ENCODE measurements at regions not wholly inside any gene's neighbourhood (a gene's known extent, or its start where the extent isn't known, plus 50 kb on each side); places are given as distances from the start of the nearest gene placed in this dataset.
"Not testable (repeated sequence)": the region's sequence is repeated elsewhere in the genome, so short reads cannot be mapped to it uniquely, and the experiment has no call there.

DNA sequence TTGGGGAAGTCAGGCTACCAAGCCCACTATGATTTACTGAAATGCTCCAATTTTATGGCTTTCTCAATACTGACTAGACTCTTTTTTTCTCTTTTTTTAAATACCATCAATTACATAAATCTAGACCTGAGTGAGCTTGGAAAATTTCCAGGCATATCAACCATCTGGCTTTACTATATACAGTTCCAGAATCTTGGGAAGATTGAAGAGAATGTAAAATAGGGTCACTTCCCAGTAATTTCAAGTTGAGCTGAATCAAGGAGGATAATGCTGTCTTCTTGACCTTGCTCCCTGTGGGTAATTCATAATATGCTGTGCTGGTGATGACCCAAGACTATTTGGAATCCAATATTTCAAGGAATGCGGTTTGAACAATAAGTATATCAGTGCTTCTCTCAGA is 108.1 kb downstream of the MAP3K21 start:
- DNase-seq = no peak

DNA sequence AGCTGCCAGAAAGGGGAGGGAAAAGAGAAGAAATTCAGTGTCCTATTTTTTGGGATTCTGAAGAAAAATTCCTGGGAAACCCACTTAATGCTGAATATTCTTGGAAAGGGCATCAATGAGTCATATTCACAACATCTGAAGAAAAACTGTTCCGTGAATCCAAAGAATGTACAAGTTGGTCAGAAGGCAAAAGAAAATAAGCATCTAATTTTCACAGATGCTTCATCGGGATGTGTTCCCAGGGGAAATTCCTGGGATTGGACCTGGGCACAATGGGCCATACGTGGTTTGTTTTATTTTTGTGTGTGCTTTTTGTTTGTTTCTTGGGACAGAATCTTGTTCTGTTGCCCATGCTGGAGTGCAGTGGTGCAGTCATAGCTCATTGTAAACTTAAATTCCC is 112.2 kb downstream of the MAP3K21 start:
- no peak for DNase-seq

DNA sequence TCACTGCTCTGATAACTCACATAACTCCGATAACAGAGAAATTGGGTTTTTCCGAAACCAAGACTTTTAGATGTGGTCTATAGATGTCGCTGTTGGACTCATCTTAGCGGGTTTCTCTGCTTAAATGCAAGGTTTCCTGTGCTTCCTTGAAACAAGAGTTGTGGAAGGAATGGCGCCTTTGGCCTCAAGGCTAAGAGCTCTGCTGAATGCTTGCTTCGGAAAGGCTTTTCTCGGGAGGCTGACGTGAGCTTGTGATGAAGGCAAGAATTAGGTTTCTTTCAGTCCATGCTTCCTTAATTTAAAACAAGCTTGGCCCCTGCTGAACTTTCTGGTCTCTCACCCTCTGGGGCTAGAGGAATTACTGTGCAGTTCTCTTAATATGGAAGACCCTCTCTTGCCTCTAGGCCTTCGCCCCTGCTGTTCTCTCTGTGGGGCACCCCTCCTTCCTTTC is 113.5 kb downstream of the MAP3K21 start:
- DNase-seq = peak; percentile 33 to 77 (median 56)

DNA sequence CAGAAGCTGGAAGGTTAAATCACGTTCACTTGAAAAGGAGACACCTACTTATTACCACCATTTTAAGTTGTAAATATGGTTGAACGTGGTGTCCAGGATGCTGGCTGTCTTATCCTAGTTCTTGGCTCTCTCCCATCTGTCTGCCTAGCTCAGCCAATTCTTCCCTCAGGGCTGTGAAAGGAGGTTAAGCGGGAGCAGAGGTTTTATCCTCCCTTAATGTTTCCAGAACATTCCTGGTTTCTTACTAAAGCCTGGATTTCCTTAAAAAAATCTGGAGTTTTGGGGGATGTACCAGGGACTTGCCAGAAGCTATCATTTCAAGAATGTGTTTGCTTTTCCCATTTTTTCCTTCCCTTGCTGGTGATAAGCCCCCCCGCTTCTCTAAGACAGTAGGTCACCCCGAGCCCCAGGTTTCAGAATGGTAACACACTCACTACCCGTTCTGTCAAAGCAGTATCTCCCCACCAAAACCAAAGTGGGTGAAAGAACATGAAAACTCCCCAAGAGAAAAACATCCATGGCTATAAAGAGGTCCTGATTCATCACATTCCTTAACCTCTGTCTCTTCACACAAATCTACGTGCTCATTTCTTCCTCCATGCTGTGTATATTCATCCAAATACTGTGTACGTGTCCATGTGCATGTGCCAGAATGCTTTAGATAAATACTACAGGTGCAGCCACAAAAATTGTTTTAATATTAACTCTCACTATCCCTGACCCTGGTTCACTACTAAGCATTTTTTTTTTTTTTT is 114.7 kb downstream of the MAP3K21 start:
- DNase-seq = no peak

DNA sequence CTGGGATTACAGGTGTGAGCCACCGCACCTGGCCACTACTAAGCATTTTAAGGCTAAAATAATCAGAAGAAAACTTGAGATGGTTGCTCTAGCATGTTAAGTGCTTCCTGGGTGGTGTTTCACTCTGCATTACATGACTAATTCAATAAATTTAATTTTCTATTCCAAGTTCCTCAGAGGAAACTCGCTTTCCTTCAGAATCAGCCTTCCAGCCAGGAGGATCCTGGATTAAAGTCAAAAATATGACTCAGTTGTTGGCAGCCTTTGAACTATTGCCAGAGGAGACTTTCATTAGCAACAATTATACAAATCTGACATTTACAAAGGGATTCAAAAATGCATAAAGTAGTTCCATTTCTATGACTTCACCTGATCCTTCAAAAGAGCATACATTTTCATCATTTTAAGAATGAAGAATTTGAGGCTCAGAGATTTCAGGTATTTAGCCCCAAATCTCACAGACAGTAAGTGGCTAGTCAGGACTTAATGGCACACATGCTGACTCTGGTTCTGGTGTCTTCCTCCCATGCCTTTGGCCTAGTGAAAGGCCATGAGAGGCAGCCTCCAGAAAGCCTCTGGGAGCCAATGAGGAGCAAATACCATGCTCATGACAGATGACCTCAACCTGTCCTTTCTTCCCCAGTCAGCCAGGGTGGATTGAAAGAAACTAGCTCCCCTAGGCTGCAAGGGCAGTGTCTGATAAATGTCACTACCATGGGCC is 115.7 kb downstream of the MAP3K21 start:
- no peak for DNase-seq

DNA sequence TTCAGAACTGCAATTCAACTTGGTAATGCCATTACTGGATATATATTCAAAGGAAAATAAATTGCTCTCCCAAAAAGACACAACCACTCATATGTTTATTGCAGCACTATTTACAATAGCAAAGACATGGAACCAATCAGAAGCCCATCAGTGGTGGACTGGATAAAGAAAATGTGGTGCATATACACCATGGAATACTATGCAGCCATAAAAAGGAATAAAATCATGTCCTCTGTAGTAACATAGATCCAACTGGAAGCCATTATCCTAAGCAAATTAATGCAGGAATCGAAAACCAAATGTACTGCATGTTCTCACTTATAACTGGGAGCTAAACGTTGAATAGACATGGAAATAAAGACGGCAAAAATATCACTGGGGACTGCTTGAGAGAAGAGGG is 117.0 kb downstream of the MAP3K21 start:
- no peak for DNase-seq

DNA sequence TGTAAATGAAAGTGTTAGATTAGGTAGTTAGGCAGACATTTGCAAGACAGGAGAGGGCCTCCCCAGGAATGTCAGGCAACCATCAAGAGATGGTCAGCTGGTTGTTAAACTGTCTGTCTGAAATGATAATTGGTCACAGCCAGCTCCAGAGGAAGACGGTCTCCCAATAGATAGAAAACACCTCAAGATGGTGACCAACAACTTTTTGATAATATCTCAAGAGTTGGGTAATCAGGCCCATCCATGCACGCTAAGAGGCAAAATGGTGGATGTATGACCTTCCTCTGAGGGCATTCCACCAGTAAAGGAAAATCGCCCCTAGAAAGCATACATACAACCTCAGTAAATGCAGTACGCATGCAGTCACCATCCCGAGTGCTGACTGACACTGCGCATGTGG is 118.2 kb downstream of the MAP3K21 start:
- no peak for DNase-seq

DNA sequence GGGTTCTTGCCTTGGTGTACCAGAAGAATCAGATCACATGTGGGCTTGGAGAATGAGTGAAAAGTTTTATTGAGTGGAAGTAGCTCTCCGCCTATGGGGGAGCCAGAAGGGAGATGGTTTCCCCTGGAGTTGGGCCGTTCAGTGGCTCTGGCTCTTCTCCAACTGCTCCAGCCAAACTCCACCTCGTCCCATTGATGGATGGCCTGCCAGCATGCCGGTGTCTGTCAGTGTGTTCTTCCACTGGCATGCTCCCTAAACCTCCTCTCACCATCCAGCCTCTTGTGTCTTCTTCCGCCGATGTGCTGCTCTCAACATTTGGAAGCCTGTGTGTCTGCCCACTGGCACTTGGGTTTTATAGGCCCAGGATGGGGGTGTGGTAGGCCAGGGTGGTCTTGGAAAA is 119.4 kb downstream of the MAP3K21 start:
- no peak for DNase-seq

DNA sequence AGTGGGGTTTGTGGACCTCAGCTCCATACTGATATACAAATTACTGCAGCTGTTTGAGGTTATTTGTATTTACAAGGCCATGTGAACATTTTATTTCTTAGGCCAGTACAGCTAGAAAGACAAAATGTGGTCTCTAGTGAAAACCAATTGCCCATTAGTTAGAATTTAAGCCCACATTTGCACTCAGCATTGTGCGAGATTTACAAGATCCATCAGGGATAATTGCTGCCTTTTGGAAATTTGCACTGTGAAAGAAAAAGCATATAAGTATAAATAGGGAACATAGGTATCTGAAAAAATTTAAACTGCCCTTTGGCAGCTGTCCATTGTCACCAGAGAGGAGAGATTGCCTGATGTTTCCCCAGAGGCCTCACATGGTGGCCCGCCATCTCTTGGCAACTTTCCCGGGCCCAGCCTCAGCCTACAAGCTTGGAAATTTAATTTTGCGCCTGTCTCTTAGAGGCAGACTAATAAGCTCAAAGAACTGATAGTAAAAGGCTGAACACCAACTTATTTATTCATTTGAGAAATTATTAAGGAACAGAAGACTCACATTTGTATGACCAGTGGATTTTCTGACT is 120.7 kb downstream of the MAP3K21 start:
- peak in 1 of 3 experiments; percentile 7 for DNase-seq

DNA sequence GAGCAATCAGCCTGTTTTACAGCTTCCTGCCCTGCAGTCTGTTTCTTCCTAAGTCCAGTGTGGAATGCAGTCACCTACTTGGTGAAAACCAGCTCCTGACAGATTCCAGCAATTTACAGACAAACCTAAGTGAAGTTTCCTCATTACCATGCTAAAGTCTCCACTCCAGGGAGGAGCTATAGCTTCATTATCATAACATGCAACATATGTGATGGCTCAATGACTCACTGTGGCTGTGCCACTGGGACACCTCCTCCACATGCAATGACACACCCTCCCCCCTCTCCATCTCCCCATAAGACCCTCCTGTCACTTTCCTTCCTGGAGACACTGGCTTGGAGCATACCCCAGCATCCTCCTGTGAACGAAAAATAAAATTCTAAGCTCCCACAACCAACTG is 125.2 kb downstream of the MAP3K21 start:
- no peak for DNase-seq

DNA sequence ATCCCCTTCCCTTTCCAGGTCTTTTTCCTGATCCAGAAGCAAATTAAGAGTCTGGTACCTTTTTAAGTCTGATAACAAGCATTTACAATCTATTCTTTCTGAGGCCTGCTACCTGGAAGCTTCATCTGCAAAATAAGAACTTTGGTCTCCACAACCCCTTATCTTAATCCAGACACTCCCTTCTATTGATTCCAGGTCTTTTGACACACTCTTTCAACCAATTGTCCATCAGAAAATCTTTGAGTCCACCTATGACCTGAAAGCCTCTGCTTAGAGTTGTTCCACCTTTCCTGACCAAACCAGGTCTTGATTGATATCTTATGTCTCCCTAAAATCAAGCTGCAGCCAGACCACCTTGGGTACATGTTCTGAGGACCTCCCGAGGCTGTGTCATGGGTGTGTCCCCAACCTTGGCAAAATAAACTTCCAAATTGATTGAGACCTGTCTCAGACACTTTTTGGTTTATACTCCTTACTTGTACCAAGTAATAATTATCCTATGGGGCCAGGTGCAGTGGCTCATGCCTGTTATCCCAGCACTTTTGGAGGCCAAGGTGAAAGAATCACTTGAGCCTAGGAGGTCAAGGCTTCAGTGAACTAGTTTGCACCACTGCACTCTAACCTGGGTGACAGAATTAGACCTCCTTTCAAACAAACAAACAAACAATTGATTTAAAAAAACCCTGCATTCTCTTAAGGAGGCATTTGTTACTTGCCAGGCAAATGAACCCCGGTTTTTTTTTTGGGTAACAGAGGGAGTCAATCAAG is 126.1 kb downstream of the MAP3K21 start:
- no peak for DNase-seq

DNA sequence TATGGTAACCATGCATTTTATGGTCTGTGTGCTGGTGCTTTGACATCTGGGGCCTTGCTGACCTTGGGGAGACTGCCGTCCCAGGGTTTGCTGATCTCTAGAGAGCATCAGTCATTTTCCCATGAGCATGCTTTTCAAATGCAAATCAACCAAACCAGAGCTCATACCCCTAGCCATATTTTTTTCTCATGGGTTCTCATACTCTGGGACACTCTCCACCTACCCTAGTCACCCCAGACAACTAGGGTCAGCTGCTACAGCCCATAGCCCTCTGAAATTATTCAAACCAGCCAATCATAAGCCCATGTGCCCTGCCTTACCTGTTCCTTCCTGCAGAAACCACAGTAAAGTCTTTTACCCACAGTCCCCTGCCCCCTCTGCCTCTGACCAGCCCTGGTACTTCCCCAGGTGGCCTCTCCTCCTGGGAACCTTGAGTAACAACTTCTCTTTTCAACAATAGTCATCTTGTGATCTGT is 132.0 kb downstream of the MAP3K21 start:
- DNase-seq = no peak

DNA sequence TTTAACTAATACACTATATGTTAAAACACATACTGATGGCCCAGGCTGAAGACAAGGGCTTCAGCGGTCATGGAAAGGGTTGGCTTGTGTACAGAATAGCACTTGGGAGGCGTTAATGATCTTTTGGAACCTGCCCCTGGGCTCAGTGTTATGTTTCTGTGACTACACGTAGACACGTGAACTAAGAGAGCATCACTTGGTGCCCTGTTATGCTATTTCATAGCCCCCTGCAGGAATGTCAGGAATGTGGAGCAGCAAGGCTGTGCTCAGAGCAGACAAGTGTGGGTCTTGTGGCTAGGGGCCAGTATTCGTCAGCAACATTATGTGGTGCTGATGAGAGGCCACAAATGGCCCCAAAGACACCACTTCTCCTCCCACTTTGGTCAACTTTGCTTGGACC is 132.4 kb downstream of the MAP3K21 start:
- DNase-seq = no peak

DNA sequence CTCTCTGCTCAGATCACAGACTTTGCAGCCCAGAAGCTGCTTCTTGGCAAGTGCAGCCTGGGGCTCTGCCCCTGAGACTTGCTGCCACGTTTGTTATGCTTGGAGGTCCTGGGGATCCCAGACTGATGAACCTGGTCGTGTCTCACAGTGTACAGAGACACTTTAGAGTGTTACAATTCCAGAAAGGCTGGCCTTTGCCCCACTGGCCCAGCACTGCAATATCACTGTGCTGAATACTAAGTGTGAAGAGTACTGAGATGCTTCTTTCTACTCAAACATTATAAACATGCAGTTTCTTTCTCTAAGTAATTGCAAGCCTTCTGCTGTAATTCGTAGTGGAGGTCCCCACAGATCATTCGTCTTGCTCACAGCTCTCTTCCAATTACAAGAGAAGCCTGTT is 133.2 kb downstream of the MAP3K21 start:
- DNase-seq = no peak

DNA sequence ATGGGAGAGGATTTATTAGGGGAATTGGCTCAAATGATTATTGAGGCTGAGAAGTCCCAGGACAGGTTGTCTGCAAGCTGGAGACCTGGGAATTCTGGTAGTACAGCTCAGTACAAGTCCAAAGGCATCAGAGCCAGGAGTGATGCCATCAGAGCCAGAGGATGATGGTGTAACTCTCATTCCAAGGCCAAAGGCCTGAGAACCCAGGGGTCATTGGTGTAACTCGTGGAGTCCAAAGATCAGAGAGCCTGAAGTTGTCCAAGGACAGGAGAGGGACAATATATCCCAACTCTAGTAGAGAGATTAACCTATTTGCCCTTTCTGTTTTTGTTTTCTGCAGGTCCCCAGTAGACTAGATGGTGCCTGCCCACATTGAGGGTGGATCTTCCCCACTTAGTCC is 134.3 kb downstream of the MAP3K21 start:
- DNase-seq = no peak

DNA sequence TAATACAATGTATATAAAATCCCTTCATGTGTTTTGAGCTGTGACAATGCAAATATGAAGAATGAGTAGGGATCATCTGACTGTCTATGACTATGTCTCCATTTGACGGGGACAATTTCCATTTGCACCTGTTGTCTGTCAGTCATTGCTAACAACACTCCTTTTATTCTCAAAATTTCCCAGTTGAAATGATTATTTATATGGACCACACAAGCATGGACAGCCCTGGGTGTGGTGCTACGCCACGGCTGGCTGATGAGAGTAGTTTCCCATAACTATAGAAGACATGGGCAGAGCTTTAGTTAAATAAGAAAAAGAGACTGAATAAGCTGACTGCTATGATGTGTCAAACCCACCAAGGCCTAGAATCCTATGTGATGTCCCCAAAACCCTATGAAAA is 135.8 kb downstream of the MAP3K21 start:
- DNase-seq = no peak

DNA sequence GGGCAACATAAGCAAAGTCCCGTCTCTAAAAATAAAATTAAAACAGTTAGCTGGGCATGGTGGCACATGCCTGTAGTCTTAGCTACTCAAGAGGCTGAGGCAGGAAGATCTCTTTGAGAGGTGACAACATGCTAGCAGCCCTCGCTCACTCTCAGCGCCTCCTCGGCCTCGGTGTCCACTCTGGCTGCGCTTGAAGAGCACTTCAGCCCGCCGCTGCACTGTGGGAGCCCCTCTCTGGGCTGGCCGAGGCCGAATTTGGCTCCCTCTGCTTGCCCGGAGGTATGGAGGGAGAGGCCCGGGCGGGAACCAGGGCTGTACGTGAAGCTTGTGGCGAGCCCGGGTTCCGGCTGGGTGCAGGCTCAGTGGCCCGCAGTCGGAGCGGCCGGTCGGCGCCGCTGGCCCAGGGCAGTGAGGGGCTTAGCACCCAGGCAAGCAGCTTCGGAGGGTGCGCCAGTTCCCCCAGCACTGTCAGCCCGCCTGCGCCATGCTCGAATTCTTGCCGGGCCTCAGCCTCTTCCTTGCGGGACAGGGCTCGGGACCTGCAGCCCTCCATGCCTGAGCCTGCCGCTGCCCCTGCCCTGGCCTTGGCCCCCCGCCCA is 138.3 kb downstream of the MAP3K21 start:
- no peak for DNase-seq

DNA sequence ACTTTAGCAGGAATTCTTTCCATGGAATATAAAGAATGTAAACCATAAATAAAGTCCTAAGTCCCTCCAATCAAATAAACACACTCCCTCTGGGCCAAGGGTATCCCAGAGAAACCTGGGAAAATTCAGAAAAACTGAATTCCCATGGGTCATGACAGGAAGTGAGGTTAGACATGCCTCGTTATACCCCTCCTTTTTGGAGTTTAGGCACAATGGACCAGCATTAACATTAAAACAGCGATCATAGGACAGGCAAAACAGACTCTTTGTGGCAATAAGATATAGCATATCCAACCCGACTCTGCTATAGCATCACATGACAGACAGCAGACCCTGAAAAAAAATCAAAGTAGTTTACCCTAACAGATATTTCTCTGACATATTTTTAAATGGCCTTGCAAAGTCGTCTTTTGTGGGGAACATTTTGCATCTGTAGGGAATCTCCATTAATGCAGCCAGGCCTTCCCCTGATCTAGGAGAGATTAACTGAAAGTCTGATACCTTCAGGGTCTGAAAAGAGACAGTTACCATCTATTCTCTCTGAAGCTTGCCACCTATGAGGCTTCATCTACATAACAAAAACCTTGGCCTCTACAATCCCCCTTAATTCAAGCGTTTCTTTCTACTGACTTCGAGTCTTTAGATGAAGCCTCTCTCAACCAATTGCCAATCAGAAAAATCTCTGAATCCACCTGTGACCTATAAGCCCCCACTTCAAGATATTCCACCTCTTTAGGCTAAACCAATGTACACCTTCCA is 143.0 kb upstream of the KCNK1 start:
- DNase-seq = no peak

DNA sequence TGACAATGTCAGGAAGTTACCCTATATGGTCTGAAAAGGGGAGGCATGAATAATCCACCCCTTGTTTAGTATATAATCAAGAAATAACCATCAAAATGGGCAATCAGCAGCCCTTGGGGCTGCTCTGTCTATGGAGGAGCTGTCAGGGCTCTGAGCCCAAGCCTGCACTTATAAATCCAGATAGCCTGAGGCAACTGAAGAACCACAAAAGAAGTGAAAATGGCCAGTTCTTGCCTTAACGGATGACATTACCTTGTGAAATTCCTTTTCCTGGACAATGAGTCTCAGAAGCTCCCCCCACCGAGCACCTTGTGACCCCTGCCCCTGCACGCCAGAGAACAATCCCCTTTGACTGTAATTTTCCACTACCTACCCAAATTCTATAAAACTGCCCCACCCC is 142.1 kb upstream of the KCNK1 start:
- not testable (repeated sequence) for DNase-seq

DNA sequence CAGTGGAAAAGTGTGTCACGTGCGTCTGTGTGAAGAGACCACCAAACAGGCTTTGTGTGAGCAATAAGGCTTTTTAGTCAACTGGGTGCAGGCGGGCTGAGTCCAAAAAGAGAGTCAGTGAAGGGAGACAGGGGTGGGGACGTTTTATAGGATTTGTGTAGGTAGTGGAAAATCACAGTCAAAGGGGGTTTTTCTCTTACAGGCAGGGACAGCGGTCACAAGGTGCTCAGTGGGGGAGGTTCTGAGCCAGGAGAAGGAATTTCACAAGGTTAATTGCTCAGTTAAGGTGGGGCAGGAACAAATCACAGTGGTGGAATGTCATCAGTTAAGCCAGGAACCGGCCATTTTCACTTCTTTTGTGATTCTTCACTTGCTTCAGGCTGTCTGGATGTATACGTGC is 141.1 kb upstream of the KCNK1 start:
- not testable (repeated sequence) for DNase-seq

DNA sequence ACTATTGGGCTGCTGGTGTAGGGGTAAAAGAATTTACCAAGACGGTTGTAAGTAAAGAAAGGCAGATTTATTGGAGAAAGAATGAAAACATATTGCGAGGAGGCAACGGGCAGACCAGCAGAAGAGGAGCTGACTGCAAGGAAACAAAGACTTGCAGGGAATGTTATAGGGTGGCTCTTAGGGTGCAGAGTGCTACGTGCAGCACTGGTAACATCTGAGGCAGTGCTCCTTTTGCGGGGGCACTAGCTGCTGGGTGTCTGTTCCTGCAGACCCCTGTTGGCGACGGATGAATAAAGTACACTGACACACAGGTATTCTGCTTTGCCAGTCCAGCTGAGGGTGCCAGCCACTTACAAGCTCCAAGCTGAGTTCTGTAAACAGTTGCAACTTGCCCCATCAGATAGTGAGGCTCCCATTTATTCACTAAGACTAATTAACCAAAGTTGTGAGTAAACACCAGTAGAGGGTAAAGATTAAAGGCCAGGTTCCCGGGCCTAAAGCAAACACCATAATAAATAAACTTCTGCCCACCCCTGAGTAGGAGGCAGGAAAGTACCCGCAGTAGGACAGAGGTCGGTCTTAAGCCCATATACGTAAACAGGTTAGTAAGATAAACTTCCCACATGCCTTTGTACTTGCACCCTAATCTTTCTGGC is 140.2 kb upstream of the KCNK1 start:
- DNase-seq = peak in 1 of 3 experiments; percentile 14

Data from NCI-H1417 (cell line).